Activated CD4-positive, CD25-positive, alpha-beta regulatory T cell treated with anti-CD3 and anti-CD28 coated beads, Interleukin-2, amount 50 U/mL, for 24 hours (primary cell): ENCODE measurements at regions not wholly inside any gene's neighbourhood (a gene's known extent, or its start where the extent isn't known, plus 50 kb on each side); places are given as distances from the start of the nearest gene placed in this dataset.
"Not testable (repeated sequence)": the region's sequence is repeated elsewhere in the genome, so short reads cannot be mapped to it uniquely, and the experiment has no call there.

Source experiments
- ATAC-seq, 2 donors: fragments of 150-1000 bp; cut with Tn5 transposase; one replicate each; pipeline ENCODE4 v1.10.0; 2021; ENCODE audit warnings: mild to moderate bottlenecking in 1 of 2, moderate library complexity in 1 of 2

GRCh38 chr13:63554157-63554556 lies 2138.5 kb upstream of the PCDH20 start:
- ATAC-seq = no peak

- ATAC-seq = no peak
Observed at GRCh38 chr13:63551731-63552130, 2136.1 kb upstream of the PCDH20 start.

DNA sequence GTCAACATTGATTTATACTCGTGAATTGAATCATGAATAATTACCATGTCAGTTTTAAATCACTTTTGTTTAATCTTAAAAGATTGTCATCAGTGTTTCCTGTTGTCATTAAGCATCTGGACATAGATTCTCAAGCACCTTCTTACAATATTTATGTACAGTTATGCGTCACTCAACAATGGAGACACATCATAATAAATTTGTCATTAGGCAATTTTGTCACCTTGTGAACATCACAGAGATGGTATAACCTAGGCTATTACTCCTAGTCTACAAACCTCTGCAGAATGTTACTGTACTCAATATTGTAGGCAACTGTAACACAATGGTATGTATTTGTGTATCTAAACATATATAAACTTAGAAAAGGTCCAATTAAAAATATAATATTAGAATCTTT lies 2130.9 kb upstream of the PCDH20 start:
- no peak for ATAC-seq

DNA sequence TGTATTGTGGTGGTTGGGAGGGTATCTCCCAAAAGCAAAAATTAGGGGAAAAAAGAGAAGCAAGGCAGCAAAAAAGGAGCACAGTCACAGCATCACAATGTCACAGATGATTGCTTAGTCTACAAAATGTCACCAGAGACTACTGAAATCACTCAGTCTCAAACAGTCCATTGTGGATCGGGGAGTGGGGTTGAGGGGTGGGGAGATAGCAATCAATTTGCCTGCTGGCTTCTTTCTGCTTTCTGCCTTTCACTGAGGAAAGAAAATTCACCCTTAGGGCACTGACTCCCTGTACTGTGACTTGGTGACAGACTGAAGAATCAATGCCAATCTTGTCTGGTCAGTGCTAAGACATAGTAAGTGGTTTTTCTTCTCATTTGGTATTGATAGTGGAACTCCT lies 2127.1 kb upstream of the PCDH20 start:
- no peak for ATAC-seq

GRCh38 chr13:63541336-63541735 lies 2125.7 kb upstream of the PCDH20 start:
- ATAC-seq = no peak

DNA sequence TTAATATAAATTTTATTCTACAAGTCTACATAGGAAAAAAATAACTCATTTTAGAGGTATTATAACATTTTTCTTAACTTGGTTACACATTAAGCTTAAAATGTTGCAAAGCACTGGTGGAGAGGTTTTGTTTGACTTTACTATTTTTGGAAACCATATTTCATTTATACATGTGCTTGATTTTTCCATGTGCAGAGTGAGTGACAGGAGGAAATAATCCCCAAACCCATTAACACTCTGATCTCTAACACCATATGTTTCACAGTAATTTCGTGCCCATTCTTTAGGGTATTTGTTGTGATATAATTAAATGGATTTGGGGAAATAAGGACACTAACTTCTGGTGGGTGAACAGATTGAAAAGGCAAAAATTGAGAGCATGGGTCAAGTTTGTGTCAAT lies 2124.4 kb upstream of the PCDH20 start:
- no peak for ATAC-seq

DNA sequence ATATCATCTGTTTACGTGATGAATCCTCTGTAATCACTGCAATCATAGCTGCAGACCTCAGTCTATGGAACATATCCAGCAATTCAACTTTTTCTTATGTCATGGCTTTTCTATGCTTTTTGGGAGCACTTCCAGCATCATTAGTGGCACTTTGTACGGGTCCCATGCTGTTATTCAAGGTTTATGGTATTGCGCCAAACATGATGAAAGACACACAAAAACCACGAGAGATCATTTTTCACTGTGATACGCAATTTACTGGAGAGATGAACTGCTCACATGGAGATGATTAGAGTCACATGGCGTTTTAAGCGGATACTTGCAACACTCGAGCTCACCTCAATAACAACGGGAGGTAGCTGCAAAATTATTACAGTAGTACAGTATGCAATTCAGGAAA lies 2101.7 kb upstream of the PCDH20 start:
- no peak for ATAC-seq

- ATAC-seq = no peak
Observed at GRCh38 chr13:63516124-63516523, 2100.5 kb upstream of the PCDH20 start.

GRCh38 chr13:63514886-63515285 lies 2099.2 kb upstream of the PCDH20 start:
- ATAC-seq = no peak

DNA sequence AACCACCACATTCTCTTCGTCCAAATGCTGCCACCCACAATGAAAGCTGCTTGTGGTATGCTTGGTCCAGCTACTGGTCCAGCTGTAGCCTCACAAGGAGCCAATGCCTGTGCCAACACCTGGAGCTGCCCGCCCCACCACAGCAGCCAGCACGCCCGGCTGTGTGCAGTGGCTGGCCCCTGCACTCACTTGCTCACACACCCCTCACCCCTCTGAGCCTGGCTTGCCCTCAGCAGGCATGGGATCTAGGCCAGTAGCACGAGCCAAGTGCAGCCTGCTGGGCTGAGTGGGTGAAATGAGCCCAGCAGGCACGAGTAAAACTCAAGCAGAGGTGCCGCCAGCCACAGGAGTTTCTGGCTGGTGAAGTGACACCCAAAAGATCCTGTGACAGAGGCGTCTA lies 2096.4 kb upstream of the PCDH20 start:
- no peak for ATAC-seq

DNA sequence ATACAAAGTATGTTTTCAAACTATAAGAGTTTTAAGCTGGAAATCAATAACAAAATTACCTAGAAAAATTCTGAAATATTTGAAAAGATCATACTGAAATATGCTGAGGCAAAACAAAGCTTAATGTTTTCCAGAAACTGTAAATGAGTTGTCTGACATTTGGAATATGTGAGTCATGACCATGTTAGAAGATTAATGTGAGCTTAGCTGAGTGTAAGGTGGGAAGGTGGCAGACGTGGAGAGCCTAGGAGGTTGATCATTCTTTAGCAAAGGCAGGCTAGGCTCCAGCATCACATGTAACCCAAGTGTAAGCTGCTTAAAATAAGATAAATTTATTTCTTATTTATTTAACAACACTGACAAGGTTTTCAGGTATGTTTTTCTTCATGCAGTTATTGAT lies 2086.1 kb upstream of the PCDH20 start:
- no peak for ATAC-seq

DNA sequence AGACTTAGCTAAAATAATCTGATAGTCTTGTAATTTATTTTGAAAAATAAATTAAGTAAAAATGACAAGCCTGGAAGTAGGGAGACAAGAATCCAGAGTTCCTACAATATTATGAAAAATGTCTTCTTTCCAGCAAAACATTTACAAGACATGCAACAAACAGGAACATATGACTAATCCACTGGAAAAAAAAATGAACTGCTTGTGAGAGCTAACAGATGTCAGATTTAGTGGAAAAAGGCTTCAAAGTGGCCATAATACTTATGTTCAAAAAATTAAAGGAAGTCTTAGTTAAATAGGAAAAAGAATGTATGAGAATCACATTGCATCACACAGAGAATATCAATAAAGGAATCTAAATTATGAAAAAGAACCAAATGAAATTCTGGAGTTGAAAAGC lies 2082.0 kb upstream of the PCDH20 start:
- ATAC-seq = no peak

DNA sequence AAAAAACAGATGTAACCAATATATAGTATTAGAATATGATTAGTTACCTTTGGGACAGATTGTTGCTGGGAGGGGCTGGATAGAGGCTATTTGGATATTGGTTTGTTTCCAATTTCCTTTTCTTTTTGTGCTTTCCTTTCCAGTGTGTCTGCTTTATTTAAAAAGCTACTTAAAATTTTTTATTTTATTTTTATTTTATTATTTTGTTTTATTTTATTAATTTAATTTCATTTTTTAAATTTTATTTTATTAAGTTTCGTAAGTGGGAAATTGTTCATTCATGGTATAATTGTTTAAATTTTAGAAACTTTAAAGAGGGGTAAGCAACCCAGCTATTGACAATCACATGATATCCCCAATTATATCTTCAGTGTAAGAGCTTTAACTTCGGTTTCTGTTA lies 2077.0 kb upstream of the PCDH20 start:
- no peak for ATAC-seq

- no peak for ATAC-seq
Observed at GRCh38 chr13:63490149-63490548, 2074.5 kb upstream of the PCDH20 start.

- no peak for ATAC-seq
Observed at GRCh38 chr13:63481334-63481733, 2065.7 kb upstream of the PCDH20 start.

GRCh38 chr13:63472711-63473110 lies 2057.1 kb upstream of the PCDH20 start:
- ATAC-seq = no peak

DNA sequence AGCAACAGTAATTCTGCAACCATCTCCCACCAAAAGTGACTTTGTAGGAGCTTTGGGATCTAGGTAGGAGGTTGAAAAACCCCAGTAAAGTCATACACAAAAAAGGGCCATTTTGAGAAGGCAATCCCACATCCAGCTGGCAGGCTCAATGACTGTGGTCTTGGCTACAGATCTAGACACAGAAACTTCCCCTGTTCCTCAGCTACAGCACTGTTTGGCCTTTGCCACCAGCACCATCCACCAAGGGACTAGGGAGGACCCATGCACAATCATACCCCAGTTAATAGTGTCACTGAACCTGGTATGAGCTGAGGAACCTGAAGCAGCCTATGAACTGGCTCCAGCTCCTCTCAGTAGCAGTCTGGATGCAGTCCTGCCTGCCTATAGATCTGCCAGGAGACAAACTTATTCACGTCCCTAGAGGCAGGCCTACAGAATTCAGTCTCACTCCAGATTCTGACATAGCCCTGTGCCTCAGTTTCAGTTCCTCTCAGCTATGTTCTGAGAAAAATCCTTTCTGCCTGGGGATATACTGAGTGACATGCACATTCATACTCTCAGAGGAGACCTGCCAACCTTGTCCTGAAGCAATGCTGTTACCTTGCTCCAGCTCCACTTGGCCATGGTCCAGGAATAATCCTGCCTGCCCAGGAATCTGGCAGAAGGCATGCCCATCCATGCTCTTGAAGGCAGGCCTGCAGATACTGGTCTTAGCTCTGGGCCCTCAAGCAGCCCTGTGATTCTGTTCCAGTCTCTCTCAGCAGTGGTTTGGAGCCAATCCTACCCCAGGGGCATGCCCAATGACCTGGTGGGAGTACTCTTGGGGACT lies 2048.3 kb upstream of the PCDH20 start:
- ATAC-seq = no peak

GRCh38 chr13:63460462-63461090 lies 2044.9 kb upstream of the PCDH20 start:
- no peak for ATAC-seq

- ATAC-seq = no peak
Observed at GRCh38 chr13:63457186-63457585, 2041.5 kb upstream of the PCDH20 start.

- ATAC-seq = no peak
Observed at GRCh38 chr13:63455938-63456337, 2040.3 kb upstream of the PCDH20 start.

DNA sequence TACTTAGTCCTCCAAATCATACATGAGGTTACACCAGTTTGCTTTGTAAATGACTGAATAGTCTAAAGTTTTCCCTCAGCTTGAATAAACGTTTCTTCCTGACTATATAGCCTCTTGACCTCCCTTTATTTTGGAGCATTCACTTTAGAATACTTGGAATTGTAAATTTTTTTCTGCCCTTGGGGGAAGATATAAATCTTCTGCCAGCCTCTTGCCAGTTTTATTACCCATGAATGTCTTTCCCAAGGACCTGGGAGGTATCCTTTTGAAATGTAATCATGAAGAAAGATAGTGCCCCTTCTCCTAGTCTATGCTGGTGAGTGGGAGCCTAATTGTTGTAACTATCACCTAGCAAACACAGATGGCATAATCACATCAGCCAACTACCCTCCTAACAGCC lies 2033.9 kb upstream of the PCDH20 start:
- no peak for ATAC-seq

- ATAC-seq = no peak
Observed at GRCh38 chr13:63448692-63449091, 2033.0 kb upstream of the PCDH20 start.

DNA sequence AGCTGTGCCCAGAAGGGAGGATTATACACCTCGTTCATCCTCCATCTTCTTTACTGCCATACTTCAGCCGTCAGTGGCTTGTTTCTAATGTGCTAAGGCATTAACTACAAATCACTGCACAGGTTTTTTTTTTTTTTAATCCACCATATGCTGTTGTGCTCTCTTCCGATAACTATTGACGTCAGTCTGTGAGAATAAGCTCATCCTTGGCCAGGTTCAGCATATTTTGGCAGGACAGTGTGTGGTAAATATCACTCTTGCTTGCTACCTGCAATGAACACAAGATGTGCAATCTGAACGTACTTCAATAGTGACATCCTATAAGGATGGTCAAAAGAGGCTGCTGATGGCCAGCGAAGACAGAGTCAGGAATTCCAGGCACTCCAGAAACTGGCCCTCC lies 2030.7 kb upstream of the PCDH20 start:
- ATAC-seq = no peak

GRCh38 chr13:63444225-63444624 lies 2028.6 kb upstream of the PCDH20 start:
- ATAC-seq = not testable (repeated sequence)

DNA sequence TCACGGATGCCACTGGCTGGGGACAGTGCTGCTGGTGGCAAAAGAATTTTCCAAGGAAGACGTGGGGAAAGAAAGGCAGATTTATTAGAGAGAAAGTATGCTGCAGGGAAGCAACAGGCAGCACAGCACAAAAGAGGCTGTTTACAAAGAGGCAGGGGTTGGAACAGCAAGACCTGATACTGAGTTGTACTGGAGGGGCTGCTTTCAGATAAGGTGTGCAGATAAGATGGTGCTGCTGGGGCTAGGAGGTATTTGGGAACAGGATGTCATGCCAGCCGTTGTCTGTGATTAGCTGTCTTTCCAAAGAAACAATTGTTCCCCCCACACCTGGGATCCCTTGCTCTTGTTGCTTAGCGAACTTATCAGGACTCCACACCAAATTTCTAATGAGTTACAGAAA lies 2023.3 kb upstream of the PCDH20 start:
- no peak for ATAC-seq
